HepG2 (cell line): ENCODE measurements at regions not wholly inside any gene's neighbourhood (a gene's known extent, or its start where the extent isn't known, plus 50 kb on each side); places are given as distances from the start of the nearest gene placed in this dataset.

Experiments
- HMG20A ChIP-seq: IDR thresholded peaks from 2 replicates; pipeline ENCODE4 v1.6.1; 2016; ENCODE audit warnings: borderline replicate concordance
- KLF12 ChIP-seq: sonication (generic); formaldehyde crosslinking; IDR thresholded peaks from 2 replicates; pipeline ENCODE4 v1.4.0; 2020; ENCODE audit warnings: missing genetic modification reagents, borderline replicate concordance
- NFAT5 ChIP-seq: sonication (generic); formaldehyde crosslinking; IDR thresholded peaks from 2 replicates; pipeline ENCODE4 v1.4.0; 2020; ENCODE audit warnings: missing genetic modification reagents
- SMAD9 ChIP-seq: sonication (generic); formaldehyde crosslinking; IDR thresholded peaks from 2 replicates; pipeline ENCODE4 v1.5.1; 2020; ENCODE audit warnings: mild to moderate bottlenecking, missing genetic modification reagents
- ZNF646 ChIP-seq: sonication (generic); formaldehyde crosslinking; IDR thresholded peaks from 2 replicates; pipeline ENCODE4 v1.9.0; 2021; ENCODE audit warnings: mild to moderate bottlenecking, missing genetic modification reagents
- TF ChIP-seq, protein P1 (sequence below): IDR thresholded peaks from 2 replicates; pipeline ENCODE4 v1.6.1; 2016; ENCODE audit warnings: low read depth, missing genetic modification reagents, missing compliant biosample characterization
- TF ChIP-seq, protein P2 (sequence below): sonication (generic); formaldehyde crosslinking; IDR thresholded peaks from 2 replicates; pipeline ENCODE4 v1.4.0; 2020; ENCODE audit warnings: mild to moderate bottlenecking, missing genetic modification reagents, borderline replicate concordance

DNA sequence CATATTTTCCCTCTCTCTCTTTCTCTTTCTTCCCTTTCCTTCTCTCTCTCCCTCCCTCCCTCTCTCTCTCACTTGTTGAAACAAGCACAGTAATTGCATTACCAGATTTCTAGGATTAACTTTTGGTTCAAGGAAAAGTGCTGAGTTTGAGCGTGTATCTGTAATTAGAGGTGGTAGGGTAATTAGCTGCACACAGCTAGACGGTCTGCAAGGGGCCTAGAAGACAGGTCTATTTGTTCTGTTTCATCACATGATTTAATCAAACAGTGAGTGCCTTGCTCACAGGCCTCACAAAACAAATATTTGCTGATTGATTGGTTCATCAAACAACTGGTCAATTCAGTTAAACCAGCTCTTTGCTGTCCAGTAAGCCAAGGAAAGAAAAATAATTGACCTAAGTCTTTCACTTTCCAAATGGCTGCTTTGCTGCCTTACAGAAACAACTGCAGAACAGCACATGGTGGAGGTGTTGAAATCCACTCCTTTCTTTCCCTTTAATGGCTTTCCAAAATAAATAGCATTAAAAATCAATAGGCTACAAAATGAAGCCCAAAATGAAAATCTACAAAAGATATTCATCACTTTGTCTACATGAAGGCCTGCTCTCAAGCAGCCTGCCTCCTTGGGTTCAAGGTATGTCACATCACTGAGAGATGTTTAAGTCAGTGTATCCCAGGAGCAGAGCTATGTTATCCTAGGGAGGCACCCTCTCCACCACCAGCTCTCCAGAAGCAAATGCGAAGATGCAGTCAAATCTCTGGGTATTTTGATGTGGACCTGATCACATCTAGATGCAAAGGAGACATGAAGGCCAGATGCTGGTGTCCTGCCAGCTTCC, 264.4 kb upstream of the SIX2 start (continued):
- TF ChIP-seq, protein P1, sequence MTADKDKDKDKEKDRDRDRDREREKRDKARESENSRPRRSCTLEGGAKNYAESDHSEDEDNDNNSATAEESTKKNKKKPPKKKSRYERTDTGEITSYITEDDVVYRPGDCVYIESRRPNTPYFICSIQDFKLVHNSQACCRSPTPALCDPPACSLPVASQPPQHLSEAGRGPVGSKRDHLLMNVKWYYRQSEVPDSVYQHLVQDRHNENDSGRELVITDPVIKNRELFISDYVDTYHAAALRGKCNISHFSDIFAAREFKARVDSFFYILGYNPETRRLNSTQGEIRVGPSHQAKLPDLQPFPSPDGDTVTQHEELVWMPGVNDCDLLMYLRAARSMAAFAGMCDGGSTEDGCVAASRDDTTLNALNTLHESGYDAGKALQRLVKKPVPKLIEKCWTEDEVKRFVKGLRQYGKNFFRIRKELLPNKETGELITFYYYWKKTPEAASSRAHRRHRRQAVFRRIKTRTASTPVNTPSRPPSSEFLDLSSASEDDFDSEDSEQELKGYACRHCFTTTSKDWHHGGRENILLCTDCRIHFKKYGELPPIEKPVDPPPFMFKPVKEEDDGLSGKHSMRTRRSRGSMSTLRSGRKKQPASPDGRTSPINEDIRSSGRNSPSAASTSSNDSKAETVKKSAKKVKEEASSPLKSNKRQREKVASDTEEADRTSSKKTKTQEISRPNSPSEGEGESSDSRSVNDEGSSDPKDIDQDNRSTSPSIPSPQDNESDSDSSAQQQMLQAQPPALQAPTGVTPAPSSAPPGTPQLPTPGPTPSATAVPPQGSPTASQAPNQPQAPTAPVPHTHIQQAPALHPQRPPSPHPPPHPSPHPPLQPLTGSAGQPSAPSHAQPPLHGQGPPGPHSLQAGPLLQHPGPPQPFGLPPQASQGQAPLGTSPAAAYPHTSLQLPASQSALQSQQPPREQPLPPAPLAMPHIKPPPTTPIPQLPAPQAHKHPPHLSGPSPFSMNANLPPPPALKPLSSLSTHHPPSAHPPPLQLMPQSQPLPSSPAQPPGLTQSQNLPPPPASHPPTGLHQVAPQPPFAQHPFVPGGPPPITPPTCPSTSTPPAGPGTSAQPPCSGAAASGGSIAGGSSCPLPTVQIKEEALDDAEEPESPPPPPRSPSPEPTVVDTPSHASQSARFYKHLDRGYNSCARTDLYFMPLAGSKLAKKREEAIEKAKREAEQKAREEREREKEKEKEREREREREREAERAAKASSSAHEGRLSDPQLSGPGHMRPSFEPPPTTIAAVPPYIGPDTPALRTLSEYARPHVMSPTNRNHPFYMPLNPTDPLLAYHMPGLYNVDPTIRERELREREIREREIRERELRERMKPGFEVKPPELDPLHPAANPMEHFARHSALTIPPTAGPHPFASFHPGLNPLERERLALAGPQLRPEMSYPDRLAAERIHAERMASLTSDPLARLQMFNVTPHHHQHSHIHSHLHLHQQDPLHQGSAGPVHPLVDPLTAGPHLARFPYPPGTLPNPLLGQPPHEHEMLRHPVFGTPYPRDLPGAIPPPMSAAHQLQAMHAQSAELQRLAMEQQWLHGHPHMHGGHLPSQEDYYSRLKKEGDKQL (CRISPR knock-in tag) = peak; percentile 99
- TF ChIP-seq ZNF646 (CRISPR knock-in tag) = peak; percentile 49; the same call in 1 of the 2 replicates
- TF ChIP-seq NFAT5 = no peak
- no peak for TF ChIP-seq KLF12 (CRISPR knock-in tag)
- TF ChIP-seq SMAD9 (CRISPR knock-in tag) = no peak
- TF ChIP-seq HMG20A = peak; percentile 100
- TF ChIP-seq, protein P2, sequence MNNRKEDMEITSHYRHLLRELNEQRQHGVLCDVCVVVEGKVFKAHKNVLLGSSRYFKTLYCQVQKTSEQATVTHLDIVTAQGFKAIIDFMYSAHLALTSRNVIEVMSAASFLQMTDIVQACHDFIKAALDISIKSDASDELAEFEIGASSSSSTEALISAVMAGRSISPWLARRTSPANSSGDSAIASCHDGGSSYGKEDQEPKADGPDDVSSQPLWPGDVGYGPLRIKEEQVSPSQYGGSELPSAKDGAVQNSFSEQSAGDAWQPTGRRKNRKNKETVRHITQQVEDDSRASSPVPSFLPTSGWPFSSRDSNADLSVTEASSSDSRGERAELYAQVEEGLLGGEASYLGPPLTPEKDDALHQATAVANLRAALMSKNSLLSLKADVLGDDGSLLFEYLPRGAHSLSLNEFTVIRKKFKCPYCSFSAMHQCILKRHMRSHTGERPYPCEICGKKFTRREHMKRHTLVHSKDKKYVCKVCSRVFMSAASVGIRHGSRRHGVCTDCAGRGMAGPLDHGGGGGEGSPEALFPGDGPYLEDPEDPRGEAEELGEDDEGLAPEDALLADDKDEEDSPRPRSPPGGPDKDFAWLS (CRISPR knock-in tag) = no peak
